GM12874 (cell line): ENCODE measurements at regions not wholly inside any gene's neighbourhood (a gene's known extent, or its start where the extent isn't known, plus 50 kb on each side); places are given as distances from the start of the nearest gene placed in this dataset.

Source experiments
- CTCF ChIP-seq: IDR thresholded peaks from 2 replicates; pipeline ENCODE4 v1.5.1; 2011; ENCODE audit warnings: low read depth, mild to moderate bottlenecking, control low read depth, low read length, moderate library complexity; ENCODE audit not compliant: insufficient read depth

DNA sequence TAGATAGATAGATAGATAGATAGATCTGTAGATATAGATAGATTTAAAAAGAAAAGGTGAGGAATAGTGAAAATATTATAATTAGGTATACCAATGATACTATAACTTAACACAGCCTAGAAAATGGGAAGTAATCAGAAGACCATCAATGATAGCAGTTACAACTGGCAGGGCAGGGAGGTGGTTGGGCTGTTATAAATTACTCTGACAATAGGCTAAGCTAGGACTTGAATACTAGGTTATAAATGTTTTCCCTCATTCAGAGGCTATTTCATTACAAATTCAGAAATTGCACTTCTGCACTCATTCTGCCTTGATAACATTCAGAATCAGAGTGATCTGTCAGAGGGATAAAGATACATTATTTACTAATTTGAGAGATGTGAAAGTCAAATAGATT, 273.4 kb upstream of the PLD5 start:
- TF ChIP-seq CTCF = no peak

DNA sequence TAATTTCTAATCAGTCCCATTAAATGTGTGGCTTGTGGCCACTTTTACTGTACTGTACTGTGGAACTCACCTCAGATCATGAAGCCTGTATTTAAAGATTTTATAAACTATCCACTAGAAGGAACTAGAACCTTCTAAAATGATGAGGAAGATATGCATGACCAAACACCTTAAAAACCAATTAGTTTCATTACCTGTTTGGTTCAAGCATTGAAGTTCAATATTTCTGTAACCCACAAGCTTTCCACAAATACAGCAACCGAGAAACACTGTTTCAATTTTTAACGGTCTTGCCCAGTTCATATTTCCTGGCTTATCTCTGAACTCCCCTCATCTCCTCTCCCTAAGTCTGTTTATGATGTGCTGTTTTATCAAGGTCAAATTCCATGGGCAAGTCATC, 264.3 kb upstream of the PLD5 start:
- TF ChIP-seq CTCF = no peak

DNA sequence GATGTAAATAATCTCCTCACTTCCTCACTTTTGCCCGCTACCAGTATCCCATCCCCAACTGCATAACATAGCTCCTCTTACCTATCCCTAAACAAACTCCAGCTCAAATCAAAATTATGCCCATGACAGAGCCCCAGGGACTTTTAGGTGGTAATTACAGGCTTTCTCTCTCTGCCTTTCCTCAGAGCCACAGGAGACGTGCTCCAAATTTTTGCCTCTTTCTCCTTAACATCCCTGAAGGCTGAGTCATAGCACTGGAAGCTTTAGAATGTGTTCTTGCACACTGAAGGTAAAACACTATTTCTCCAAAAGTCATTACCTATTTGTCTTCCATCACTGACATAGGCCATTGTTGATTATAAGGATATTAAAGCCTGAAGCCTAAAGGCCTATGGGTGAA, 263.5 kb upstream of the PLD5 start:
- TF ChIP-seq CTCF = no peak

DNA sequence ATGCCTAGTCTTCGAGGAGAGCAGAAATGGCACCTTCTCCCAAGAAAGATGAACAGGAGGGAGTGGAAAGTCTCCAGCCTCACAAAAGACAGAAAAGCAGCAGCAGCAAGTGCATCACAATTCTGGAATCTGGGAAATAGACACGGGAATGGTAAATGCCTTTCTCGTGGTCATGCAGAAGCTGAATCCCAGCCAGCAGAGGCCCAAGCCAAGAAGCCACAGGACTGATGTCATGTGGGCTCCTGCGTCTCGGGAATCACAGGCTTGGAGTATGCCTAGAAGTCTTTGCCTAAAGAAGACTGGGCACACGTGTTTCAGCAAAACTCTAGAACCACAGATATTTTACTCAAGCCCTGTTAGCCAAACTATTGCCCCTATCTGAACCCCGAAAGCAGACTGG, 260.3 kb upstream of the PLD5 start:
- no peak for TF ChIP-seq CTCF

GRCh38 chr1:242784084-242784483, 259.6 kb upstream of the PLD5 start:
- no peak for TF ChIP-seq CTCF

DNA sequence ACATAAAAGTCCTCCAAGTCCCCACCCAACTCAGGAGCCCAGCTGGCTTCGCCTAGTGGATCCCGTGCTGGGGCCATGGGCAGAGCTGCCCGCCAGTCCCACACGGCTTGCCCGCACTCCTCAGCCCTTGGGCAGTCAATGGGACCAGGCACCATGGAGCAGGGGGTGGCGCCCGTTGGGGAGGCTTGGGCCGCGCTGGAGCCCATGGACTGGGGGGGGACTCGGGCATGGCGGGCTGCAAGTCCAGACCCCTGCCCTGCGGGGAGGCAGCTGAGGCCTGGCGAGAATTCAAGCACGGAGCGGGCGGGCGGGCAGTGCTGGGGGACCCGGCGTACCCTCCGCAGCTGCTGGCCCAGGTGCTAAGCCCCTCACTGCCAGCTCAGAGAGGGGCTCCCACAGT, 249.8 kb upstream of the PLD5 start:
- no peak for TF ChIP-seq CTCF

DNA sequence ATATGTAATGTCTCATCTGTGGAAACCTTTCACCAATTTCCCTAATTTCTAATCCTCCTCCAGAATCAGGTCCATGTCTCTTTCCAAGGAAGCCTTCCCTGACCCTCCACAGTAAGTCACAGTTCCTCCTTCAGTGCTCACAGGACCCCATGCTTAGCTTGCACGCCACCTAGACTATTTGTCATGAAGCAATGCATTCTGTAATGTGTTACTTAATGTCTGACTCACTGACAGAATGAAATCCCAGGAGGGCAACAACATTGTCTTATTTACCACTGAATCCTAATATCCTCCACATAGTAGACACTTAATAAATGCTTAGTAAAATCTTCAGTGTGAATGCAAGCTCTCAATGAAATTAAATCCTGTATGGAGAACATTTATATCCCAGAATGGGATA, 245.9 kb upstream of the PLD5 start:
- TF ChIP-seq CTCF = no peak

GRCh38 chr1:242764161-242764560, 239.7 kb upstream of the PLD5 start:
- TF ChIP-seq CTCF = no peak
